WTC11 (cell line): ENCODE measurements at regions not wholly inside any gene's neighbourhood (a gene's known extent, or its start where the extent isn't known, plus 50 kb on each side); places are given as distances from the start of the nearest gene placed in this dataset.

Experiments used
- ATAC-seq: fragments of 200-7000 bp; cut with Tn5 transposase; 2 replicates; pipeline ENCODE4 v1.10.0; 2021; ENCODE audit warnings: mild to moderate bottlenecking, moderate library complexity
- CTCF ChIA-PET: fragments of 300-600 bp; sonication (Branson Sonifier 250); formaldehyde crosslinking; loops from one replicate; lab custom pipeline; 2021; ENCODE audit warnings: antibody characterized with exemption; lab: Charles Lee
- POLR2A ChIA-PET: fragments of 350-600 bp; sonication (Branson Sonifier 250); formaldehyde crosslinking; loops from one replicate; lab custom pipeline; 2021; ENCODE audit warnings: antibody characterized with exemption; lab: Charles Lee
- DNase-seq: peaks from one replicate; pipeline ENCODE4 v3.0.0; 2021; ENCODE audit warnings: low spot score
- H3K27ac Mint-ChIP-seq: 2 replicates; pipeline ENCODE4 v1.8.0; 2021; ENCODE audit warnings: mixed read lengths
- H3K27me3 Mint-ChIP-seq: 2 replicates; pipeline ENCODE4 v1.8.0; 2021; ENCODE audit warnings: low read depth, mild to moderate bottlenecking, moderate library complexity, mixed read lengths
- H3K36me3 Mint-ChIP-seq: 2 replicates; pipeline ENCODE4 v1.8.0; 2021; ENCODE audit warnings: mixed read lengths
- H3K4me1 Mint-ChIP-seq: 2 replicates; pipeline ENCODE4 v1.8.0; 2022; ENCODE audit warnings: mixed read lengths
- H3K4me3 Mint-ChIP-seq: 2 replicates; pipeline ENCODE4 v1.8.0; 2021; ENCODE audit warnings: mild to moderate bottlenecking, moderate library complexity, mixed read lengths
- H3K9me3 Mint-ChIP-seq: 2 replicates; pipeline ENCODE4 v1.8.0; 2021; ENCODE audit warnings: mixed read lengths
- CBFB ChIP-seq: sonication (generic); formaldehyde crosslinking; IDR thresholded peaks from 2 replicates; pipeline ENCODE4 v1.8.1; 2022; ENCODE audit warnings: mild to moderate bottlenecking, low read depth, missing genetic modification reagents
- ESRRA ChIP-seq: sonication (generic); formaldehyde crosslinking; IDR thresholded peaks from 2 replicates; pipeline ENCODE4 v1.8.1; 2022; ENCODE audit warnings: mild to moderate bottlenecking, missing genetic modification reagents, borderline replicate concordance
- FOXK1 ChIP-seq: sonication (generic); formaldehyde crosslinking; IDR thresholded peaks from 2 replicates; pipeline ENCODE4 v1.8.0; 2022; ENCODE audit warnings: mild to moderate bottlenecking, moderate library complexity, missing genetic modification reagents
- GTF2I ChIP-seq: fragments of 250-450 bp; sonication (Bioruptor Pico); conservative IDR thresholded peaks from 2 replicates; pipeline ENCODE4 v1.4.0; 2021; ENCODE audit warnings: mild to moderate bottlenecking
- HMGA2 ChIP-seq: fragments of 250-450 bp; sonication (Bioruptor Pico); IDR thresholded peaks from 2 replicates; pipeline ENCODE4 v1.4.0; 2021; ENCODE audit warnings: mild to moderate bottlenecking, moderate library complexity
- OVOL2 ChIP-seq: fragments of 250-450 bp; sonication (Bioruptor Pico); IDR thresholded peaks from 2 replicates; pipeline ENCODE4 v1.9.0; 2021; ENCODE audit warnings: mild to moderate bottlenecking, borderline replicate concordance
- RELA ChIP-seq: sonication (generic); formaldehyde crosslinking; IDR thresholded peaks from 2 replicates; pipeline ENCODE4 v1.8.1; 2022; ENCODE audit warnings: missing genetic modification reagents, mild to moderate bottlenecking, borderline replicate concordance
- SMAD3 ChIP-seq: sonication (generic); formaldehyde crosslinking; IDR thresholded peaks from 2 replicates; pipeline ENCODE4 v1.8.0; 2022; ENCODE audit warnings: missing genetic modification reagents, mild to moderate bottlenecking, borderline replicate concordance
- SOX15 ChIP-seq: fragments of 250-450 bp; sonication (Bioruptor Pico); IDR thresholded peaks from 2 replicates; pipeline ENCODE4 v1.9.0; 2021; ENCODE audit warnings: mild to moderate bottlenecking
- TEAD1 ChIP-seq: sonication (generic); formaldehyde crosslinking; IDR thresholded peaks from 2 replicates; pipeline ENCODE4 v1.8.0; 2022; ENCODE audit warnings: mild to moderate bottlenecking, missing genetic modification reagents
- ZBTB21 ChIP-seq: sonication (generic); formaldehyde crosslinking; IDR thresholded peaks from 2 replicates; pipeline ENCODE4 v1.8.1; 2023; ENCODE audit warnings: mild to moderate bottlenecking, missing genetic modification reagents, borderline replicate concordance
- ZNF263 ChIP-seq: sonication (generic); formaldehyde crosslinking; IDR thresholded peaks from 2 replicates; pipeline ENCODE4 v1.8.1; 2022; ENCODE audit warnings: low read depth, mild to moderate bottlenecking, moderate library complexity, missing genetic modification reagents
- ZNF317 ChIP-seq: sonication (generic); formaldehyde crosslinking; IDR thresholded peaks from 2 replicates; pipeline ENCODE4 v1.8.1; 2023; ENCODE audit warnings: low read depth, mild to moderate bottlenecking, moderate library complexity, missing genetic modification reagents, borderline replicate concordance
- ZNF423 ChIP-seq: fragments of 250-450 bp; sonication (Bioruptor Pico); IDR thresholded peaks from 2 replicates; pipeline ENCODE4 v2.1.2; 2022; ENCODE audit warnings: mild to moderate bottlenecking, moderate library complexity
- TF ChIP-seq, protein P1 (sequence below): sonication (generic); formaldehyde crosslinking; IDR thresholded peaks from 2 replicates; pipeline ENCODE4 v1.8.1; 2023; ENCODE audit warnings: mild to moderate bottlenecking, missing genetic modification reagents, borderline replicate concordance
- TF ChIP-seq, protein P2 (sequence below): fragments of 200-600 bp; IDR thresholded peaks from 2 replicates; pipeline ENCODE4 v1.8.0; 2022; ENCODE audit warnings: antibody characterized with exemption
- TF ChIP-seq, protein P3 (sequence below): fragments of 250-450 bp; sonication (Bioruptor Pico); conservative IDR thresholded peaks from 2 replicates; pipeline ENCODE4 v1.9.0; 2021; ENCODE audit warnings: mild to moderate bottlenecking
- TF ChIP-seq, protein P4 (sequence below): sonication (generic); formaldehyde crosslinking; conservative IDR thresholded peaks from 2 replicates; pipeline ENCODE4 v1.8.1; 2023; ENCODE audit warnings: mild to moderate bottlenecking, low read depth, missing genetic modification reagents, moderate library complexity
- TF ChIP-seq, protein P5 (sequence below): sonication (generic); formaldehyde crosslinking; IDR thresholded peaks from 2 replicates; pipeline ENCODE4 v1.8.0; 2022; ENCODE audit warnings: mild to moderate bottlenecking, missing genetic modification reagents
- TF ChIP-seq, protein P6 (sequence below): fragments of 250-450 bp; sonication (Bioruptor Pico); IDR thresholded peaks from 2 replicates; pipeline ENCODE4 v1.9.0; 2021; ENCODE audit warnings: mild to moderate bottlenecking

DNA sequence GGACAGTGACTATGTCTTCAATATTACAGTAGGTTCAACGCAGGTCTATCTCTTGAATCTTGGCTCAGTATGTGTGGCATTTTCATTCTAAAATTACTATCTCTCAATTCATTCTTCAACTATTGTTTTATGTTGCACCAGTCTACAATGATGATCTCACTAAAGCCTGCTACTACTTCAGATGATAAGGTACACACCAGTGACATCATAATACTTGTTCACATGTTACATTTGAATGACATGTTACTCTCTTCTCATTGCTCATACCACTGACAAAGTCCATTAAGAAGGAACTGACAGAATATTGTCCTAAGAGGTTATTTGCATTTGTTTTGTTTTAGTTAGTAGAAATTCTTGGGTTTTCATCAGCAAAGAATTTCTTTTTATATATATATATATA is 165.2 kb upstream of the ST8SIA4 start (continued):
- TF ChIP-seq, protein P1, sequence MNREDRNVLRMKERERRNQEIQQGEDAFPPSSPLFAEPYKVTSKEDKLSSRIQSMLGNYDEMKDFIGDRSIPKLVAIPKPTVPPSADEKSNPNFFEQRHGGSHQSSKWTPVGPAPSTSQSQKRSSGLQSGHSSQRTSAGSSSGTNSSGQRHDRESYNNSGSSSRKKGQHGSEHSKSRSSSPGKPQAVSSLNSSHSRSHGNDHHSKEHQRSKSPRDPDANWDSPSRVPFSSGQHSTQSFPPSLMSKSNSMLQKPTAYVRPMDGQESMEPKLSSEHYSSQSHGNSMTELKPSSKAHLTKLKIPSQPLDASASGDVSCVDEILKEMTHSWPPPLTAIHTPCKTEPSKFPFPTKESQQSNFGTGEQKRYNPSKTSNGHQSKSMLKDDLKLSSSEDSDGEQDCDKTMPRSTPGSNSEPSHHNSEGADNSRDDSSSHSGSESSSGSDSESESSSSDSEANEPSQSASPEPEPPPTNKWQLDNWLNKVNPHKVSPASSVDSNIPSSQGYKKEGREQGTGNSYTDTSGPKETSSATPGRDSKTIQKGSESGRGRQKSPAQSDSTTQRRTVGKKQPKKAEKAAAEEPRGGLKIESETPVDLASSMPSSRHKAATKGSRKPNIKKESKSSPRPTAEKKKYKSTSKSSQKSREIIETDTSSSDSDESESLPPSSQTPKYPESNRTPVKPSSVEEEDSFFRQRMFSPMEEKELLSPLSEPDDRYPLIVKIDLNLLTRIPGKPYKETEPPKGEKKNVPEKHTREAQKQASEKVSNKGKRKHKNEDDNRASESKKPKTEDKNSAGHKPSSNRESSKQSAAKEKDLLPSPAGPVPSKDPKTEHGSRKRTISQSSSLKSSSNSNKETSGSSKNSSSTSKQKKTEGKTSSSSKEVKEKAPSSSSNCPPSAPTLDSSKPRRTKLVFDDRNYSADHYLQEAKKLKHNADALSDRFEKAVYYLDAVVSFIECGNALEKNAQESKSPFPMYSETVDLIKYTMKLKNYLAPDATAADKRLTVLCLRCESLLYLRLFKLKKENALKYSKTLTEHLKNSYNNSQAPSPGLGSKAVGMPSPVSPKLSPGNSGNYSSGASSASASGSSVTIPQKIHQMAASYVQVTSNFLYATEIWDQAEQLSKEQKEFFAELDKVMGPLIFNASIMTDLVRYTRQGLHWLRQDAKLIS (CRISPR knock-in tag), result no peak
- TF ChIP-seq, protein P2, sequence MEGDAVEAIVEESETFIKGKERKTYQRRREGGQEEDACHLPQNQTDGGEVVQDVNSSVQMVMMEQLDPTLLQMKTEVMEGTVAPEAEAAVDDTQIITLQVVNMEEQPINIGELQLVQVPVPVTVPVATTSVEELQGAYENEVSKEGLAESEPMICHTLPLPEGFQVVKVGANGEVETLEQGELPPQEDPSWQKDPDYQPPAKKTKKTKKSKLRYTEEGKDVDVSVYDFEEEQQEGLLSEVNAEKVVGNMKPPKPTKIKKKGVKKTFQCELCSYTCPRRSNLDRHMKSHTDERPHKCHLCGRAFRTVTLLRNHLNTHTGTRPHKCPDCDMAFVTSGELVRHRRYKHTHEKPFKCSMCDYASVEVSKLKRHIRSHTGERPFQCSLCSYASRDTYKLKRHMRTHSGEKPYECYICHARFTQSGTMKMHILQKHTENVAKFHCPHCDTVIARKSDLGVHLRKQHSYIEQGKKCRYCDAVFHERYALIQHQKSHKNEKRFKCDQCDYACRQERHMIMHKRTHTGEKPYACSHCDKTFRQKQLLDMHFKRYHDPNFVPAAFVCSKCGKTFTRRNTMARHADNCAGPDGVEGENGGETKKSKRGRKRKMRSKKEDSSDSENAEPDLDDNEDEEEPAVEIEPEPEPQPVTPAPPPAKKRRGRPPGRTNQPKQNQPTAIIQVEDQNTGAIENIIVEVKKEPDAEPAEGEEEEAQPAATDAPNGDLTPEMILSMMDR, result no peak
- TF ChIP-seq, protein P3, sequence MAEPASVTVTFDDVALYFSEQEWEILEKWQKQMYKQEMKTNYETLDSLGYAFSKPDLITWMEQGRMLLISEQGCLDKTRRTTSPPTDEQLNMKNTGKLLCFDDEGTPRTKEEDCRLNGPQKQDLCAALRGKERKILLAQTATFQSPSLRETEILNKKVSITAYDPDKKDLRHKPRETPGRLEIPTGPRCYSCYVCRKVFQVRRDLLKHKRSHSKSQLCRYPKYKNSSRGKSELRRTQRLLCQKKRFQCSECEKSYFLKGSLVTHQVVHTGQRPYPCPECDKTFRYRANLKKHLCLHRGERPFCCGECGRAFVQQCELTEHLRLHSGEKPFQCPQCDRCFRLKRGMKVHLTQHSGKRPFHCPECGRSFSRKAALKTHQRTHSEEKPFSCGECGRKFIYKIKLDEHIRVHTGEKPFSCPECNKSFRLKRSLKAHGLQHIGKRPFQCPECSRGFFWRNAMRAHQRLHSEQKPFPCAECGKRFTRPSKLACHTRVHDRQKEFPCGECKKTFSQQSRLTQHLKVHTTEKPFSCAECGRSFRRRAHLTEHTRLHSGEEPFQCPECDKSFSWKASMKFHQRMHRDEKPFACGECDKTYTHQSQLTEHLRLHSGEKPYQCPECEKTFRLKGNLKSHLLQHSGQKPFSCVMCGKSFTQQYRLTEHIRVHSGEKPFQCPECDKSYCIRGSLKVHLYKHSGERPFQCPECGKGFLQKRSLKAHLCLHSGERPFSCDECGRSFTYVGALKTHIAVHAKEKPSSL (CRISPR knock-in tag), result no peak
- TF ChIP-seq ZNF423, result no peak
- no peak for TF ChIP-seq ZNF263 (CRISPR knock-in tag)
- TF ChIP-seq GTF2I (CRISPR knock-in tag), result no peak
- no peak for TF ChIP-seq OVOL2
- TF ChIP-seq TEAD1 (CRISPR knock-in tag), result no peak
- TF ChIP-seq HMGA2 (CRISPR knock-in tag), result no peak
- TF ChIP-seq ZNF317, result no peak
- no peak for TF ChIP-seq ZBTB21 (CRISPR knock-in tag)
- TF ChIP-seq SOX15, result no peak
- no peak for TF ChIP-seq ESRRA (CRISPR knock-in tag)

DNA sequence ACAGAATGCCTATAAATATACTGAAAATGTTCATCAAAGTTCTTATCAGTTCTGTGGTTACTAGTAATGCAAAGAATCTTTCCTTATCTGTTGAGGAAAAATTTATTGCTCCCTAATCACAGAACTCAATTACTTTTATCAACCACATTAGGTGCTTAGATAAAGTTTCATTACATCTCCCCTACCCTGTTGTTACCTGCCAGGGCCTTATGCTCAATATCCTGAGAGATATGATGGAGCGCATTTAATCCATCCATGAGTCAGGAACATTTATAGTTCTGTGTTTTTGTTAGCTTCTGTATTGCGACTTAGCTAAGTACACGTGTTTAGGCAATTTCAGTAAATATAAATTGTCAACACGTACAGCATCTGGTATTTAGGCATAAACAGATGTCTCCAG is 164.3 kb upstream of the ST8SIA4 start:
- ChIA-PET CTCF (no interaction called here), POLR2A (no interaction called here)
- Mint-ChIP-seq H3K4me1 (no peaks in the 10 kb centered on the region), H3K27me3 (no peaks in the 10 kb centered on the region), H3K9me3 (peaks cover 11% of the 10 kb centered on the region), H3K27ac (no peak overlapping the region), H3K4me3 (no peak overlapping the region), H3K36me3 (peaks cover 4% of the 10 kb centered on the region; the same call in 1 of the 2 replicates)
- ATAC-seq (no peak), DNase-seq (no peak)
- TF ChIP-seq SMAD3 (CRISPR knock-in tag), result no peak
- TF ChIP-seq CBFB (CRISPR knock-in tag), result no peak
- no peak for TF ChIP-seq TEAD1 (CRISPR knock-in tag)
- no peak for TF ChIP-seq FOXK1 (CRISPR knock-in tag)
- no peak for TF ChIP-seq RELA (CRISPR knock-in tag)

DNA sequence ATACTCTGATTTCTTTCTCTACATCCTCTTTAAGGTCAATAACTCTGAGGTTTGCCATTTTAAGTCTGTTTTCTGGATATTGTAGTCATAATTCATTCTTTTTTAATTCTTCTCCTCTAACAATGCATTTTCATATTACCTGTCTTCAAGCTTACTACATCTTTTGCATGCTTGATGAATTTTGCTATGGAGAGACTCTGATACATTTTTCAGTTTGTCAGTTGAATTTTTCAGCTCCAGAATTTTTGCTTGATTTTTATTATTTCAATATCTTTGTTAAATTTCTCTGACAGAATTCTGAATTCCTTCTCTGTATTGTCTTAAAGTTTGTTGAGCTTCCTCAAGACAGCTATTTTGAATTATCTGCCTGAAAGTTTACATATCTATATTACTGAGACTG is 159.8 kb upstream of the ST8SIA4 start:
- Mint-ChIP-seq H3K4me1 (no peaks in the 10 kb centered on the region), H3K9me3 (peaks cover 40% of the 10 kb centered on the region), H3K27ac (no peak overlapping the region), H3K27me3 (no peaks in the 10 kb centered on the region; the same call in 1 of the 2 replicates), H3K4me3 (no peak overlapping the region), H3K36me3 (peaks cover 23% of the 10 kb centered on the region)
- CTCF ChIA-PET, result no interaction called here
- ATAC-seq, result no peak
- no peak for DNase-seq
- POLR2A ChIA-PET, result no interaction called here
- TF ChIP-seq, protein P4, sequence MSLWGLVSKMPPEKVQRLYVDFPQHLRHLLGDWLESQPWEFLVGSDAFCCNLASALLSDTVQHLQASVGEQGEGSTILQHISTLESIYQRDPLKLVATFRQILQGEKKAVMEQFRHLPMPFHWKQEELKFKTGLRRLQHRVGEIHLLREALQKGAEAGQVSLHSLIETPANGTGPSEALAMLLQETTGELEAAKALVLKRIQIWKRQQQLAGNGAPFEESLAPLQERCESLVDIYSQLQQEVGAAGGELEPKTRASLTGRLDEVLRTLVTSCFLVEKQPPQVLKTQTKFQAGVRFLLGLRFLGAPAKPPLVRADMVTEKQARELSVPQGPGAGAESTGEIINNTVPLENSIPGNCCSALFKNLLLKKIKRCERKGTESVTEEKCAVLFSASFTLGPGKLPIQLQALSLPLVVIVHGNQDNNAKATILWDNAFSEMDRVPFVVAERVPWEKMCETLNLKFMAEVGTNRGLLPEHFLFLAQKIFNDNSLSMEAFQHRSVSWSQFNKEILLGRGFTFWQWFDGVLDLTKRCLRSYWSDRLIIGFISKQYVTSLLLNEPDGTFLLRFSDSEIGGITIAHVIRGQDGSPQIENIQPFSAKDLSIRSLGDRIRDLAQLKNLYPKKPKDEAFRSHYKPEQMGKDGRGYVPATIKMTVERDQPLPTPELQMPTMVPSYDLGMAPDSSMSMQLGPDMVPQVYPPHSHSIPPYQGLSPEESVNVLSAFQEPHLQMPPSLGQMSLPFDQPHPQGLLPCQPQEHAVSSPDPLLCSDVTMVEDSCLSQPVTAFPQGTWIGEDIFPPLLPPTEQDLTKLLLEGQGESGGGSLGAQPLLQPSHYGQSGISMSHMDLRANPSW, result no peak
- no peak for TF ChIP-seq ZNF263 (CRISPR knock-in tag)
- TF ChIP-seq, protein P3 (CRISPR knock-in tag), result no peak
- TF ChIP-seq, protein P5, sequence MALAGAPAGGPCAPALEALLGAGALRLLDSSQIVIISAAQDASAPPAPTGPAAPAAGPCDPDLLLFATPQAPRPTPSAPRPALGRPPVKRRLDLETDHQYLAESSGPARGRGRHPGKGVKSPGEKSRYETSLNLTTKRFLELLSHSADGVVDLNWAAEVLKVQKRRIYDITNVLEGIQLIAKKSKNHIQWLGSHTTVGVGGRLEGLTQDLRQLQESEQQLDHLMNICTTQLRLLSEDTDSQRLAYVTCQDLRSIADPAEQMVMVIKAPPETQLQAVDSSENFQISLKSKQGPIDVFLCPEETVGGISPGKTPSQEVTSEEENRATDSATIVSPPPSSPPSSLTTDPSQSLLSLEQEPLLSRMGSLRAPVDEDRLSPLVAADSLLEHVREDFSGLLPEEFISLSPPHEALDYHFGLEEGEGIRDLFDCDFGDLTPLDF (CRISPR knock-in tag), result no peak
- TF ChIP-seq, protein P6, sequence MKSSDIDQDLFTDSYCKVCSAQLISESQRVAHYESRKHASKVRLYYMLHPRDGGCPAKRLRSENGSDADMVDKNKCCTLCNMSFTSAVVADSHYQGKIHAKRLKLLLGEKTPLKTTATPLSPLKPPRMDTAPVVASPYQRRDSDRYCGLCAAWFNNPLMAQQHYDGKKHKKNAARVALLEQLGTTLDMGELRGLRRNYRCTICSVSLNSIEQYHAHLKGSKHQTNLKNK, result no peak
